Activated naive CD4-positive, alpha-beta T cell treated with anti-CD3 and anti-CD28 coated beads, Interleukin-2, amount 50 U/mL, for 72 hours (primary cell): ENCODE measurements at regions not wholly inside any gene's neighbourhood (a gene's known extent, or its start where the extent isn't known, plus 50 kb on each side); places are given as distances from the start of the nearest gene placed in this dataset.
A peak's percentile ranks its signal among the peaks of the same experiment; 100 is the strongest.
"Not testable (repeated sequence)": the region's sequence is repeated elsewhere in the genome, so short reads cannot be mapped to it uniquely, and the experiment has no call there.

Experiments
- ATAC-seq, 2 donors: fragments of 150-1000 bp; cut with Tn5 transposase; 2 replicates each; pipeline ENCODE4 v1.10.0; 2021; ENCODE audit warnings: mild to moderate bottlenecking in 2 of 2, moderate library complexity in 2 of 2
- DNase-seq, 2 donors: peaks; one replicate each; pipeline ENCODE4 v3.0.0; 2021 to 2022; ENCODE audit warnings: low spot score in 2 of 2
- H3K27ac Mint-ChIP-seq, 2 donors: one replicate each; pipeline ENCODE4 v1.8.0; 2022; ENCODE audit warnings: mild to moderate bottlenecking in 2 of 2, mixed read lengths in 2 of 2
- H3K36me3 Mint-ChIP-seq, 2 donors: one replicate each; pipeline ENCODE4 v1.8.0; 2022; ENCODE audit warnings: mixed read lengths in 2 of 2
- H3K9me3 Mint-ChIP-seq, 2 donors: one replicate each; pipeline ENCODE4 v1.8.0; 2022; ENCODE audit warnings: mixed read lengths in 2 of 2

- DNase-seq, result no peak
- peaks cover 0 to 13% of the 10 kb centered on the region in 2 donors for H3K36me3 Mint-ChIP-seq
- H3K9me3 Mint-ChIP-seq, result peaks cover 0 to 15% of the 10 kb centered on the region in 2 donors
- no peak for ATAC-seq
- no peak overlapping the region for H3K27ac Mint-ChIP-seq
Observed at GRCh38 chr15:69863446-69863845, 234.3 kb downstream of the TLE3 start.

GRCh38 chr15:69865369-69865768, 232.3 kb downstream of the TLE3 start:
- no peak overlapping the region for H3K27ac Mint-ChIP-seq
- peaks cover 0 to 16% of the 10 kb centered on the region in 2 donors for H3K9me3 Mint-ChIP-seq
- H3K36me3 Mint-ChIP-seq, result peaks cover 0 to 13% of the 10 kb centered on the region in 2 donors
- no peak for DNase-seq
- ATAC-seq, result no peak

GRCh38 chr15:69868756-69869155, 229.0 kb downstream of the TLE3 start:
- H3K36me3 Mint-ChIP-seq, result peaks cover 2 to 15% of the 10 kb centered on the region in 2 donors
- no peak for ATAC-seq
- no peak overlapping the region for H3K27ac Mint-ChIP-seq
- DNase-seq, result no peak
- peaks cover 2 to 17% of the 10 kb centered on the region in 2 donors for H3K9me3 Mint-ChIP-seq

DNA sequence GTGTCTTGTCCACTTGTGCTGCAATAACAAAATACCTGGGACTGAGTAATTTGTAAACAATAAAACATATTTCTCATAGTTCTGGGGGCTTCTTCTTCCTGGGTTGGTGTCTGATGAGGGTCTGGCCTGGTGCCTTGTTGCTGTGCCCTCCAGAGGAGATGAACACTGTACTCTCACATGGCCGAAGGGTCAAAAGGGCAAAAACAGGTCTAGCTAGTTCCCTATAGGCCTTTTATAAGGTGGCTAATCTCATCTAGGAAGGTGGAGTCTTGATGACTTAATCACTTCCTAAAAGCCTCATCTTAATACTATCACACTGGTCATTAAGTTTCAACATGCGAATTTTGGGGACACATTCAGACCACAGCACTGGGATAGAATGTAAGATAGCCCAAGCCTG, 228.4 kb downstream of the TLE3 start:
- no peak for ATAC-seq
- Mint-ChIP-seq H3K27ac (no peak overlapping the region), H3K36me3 (peaks cover 7 to 18% of the 10 kb centered on the region in 2 donors), H3K9me3 (peaks cover 7 to 23% of the 10 kb centered on the region in 2 donors)
- no peak for DNase-seq

DNA sequence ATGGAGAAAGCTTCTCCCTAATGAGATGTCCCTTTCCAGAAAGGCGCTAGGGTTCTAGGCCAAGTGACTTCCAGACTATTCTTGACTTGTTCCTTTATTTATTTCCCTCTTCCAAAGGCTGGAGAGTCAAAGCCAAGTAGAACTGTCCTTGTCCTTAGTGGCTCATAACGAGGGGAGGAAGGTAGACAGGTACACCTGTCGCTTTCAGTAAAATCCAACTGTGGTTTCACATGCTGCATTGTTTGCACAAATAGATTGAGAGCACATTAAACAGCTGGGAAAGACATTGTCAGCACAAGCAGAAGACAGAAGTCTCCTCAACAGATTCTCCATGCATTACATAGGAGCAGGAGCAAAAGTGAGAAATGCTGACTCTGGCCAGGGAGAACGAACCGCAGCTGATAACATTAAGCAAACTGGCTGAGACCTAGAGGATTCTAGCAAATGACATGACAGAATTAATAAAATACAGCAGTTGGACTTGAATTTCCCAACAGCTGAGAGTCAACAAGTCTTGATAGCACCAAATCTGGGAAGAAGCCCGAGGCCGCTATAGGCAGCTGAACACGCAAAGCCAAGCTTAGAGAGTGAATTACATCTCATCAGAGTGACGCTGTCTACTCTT, 227.7 kb downstream of the TLE3 start:
- no peak for ATAC-seq
- peaks cover 8 to 25% of the 10 kb centered on the region in 2 donors for H3K9me3 Mint-ChIP-seq
- H3K36me3 Mint-ChIP-seq, result peaks cover 10 to 18% of the 10 kb centered on the region in 2 donors
- no peak for DNase-seq
- no peak overlapping the region for H3K27ac Mint-ChIP-seq

- Mint-ChIP-seq H3K9me3 (peaks cover 8 to 25% of the 10 kb centered on the region in 2 donors), H3K36me3 (peaks cover 10 to 18% of the 10 kb centered on the region in 2 donors), H3K27ac (no peak overlapping the region)
- no peak for ATAC-seq
- no peak for DNase-seq
Observed at GRCh38 chr15:69871511-69872134, 226.1 kb downstream of the TLE3 start.

DNA sequence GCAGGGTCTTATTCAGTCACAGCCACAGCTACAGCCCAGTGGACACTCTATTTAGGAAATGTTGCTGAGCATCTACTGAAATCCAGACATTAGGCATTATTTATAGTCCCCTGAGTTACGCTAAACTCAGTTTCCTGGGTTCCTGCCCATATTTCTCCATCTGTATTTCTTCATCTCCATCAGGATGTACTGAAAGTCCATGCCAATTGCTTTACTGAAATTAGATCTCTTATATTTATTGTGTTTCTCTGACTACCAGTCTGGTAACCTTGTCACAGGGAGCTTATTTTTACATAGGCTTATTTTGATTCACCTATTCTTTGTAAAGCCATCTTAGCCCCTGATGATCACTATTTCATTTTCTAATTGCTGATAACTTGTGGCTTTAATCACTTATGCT, 223.9 kb downstream of the TLE3 start:
- no peak overlapping the region for H3K27ac Mint-ChIP-seq
- H3K9me3 Mint-ChIP-seq, result peaks cover 8 to 9% of the 10 kb centered on the region in 2 donors
- DNase-seq, result no peak
- H3K36me3 Mint-ChIP-seq, result peaks cover 10% of the 10 kb centered on the region in 2 donors
- no peak for ATAC-seq

DNA sequence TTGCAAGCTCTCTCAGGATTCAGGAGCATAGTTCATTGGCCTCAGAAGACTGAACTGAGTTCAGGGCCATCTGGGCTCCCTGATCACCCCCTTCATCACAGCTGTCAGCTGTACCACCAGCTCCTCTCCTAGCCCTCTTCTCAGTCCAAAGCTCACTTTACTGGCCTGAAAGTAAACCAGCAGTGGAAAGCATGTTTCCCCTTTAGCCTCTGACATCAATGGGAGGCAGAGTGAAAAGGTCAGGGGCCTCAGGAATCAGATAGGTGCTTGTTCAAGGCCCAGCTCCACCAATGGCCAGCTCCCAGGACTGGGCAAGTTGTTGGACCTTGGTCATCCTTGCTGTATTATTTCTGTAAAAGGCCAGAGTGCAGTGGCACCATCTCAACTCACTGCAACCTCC, 223.4 kb downstream of the TLE3 start:
- Mint-ChIP-seq H3K9me3 (peaks cover 8 to 9% of the 10 kb centered on the region in 2 donors), H3K27ac (no peak overlapping the region), H3K36me3 (peaks cover 10% of the 10 kb centered on the region in 2 donors)
- ATAC-seq (no peak), DNase-seq (no peak)

DNA sequence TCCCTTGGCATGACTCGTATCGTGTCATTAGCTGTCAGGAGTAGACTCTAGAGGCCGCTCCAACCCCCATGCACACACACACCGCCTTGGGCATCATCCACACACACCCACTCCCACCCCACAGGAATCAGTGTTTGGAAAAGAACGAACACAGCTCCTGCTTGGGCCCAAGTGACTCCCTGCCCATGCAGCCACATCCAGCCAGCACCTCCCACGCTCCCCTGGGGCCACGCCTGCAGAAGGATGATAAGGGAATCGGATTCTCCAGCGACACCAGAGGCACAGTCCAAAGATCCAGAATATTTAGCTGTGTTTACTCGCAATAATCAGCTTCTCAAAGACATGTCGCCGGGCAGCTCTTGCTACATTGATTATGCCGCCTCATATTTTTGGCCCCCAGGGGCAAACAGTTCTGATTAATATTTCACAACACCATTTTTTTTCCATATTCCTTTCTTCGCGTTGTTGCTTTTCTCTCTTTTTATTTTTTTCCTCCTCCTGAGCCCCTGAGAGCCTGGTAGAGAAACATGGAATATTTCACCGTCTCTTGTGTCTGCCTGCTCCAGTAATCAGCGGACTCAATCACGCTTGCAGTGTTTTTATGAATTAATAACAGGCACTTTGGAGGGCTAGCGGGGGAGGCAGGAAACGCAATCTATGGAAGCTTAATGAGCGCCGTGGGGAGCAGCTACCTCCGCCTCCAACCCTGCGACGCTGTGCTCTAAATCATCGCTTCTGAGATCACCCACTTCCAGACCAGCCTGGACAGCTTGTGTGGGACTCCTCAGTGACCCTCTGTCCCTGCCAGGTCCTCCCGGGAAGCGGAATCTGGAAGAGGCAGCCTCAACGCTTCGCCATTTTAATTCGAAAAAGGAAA, 221.4 kb downstream of the TLE3 start:
- peaks cover 8 to 9% of the 10 kb centered on the region in 2 donors for H3K9me3 Mint-ChIP-seq
- peaks cover 10% of the 10 kb centered on the region in 2 donors for H3K36me3 Mint-ChIP-seq
- DNase-seq, result no peak

GRCh38 chr15:69879963-69880362, 217.8 kb downstream of the TLE3 start:
- H3K36me3 Mint-ChIP-seq, H3K9me3 Mint-ChIP-seq, H3K27ac Mint-ChIP-seq, DNase-seq, ATAC-seq: not testable (repeated sequence)

More for the DNA sequence above, 221.4 kb downstream of the TLE3 start:
- H3K27ac Mint-ChIP-seq, result no peak overlapping the region
- no peak for ATAC-seq

GRCh38 chr15:69880571-69881301, 217.0 kb downstream of the TLE3 start:
- no peak for DNase-seq
- no peak for ATAC-seq
- H3K36me3 Mint-ChIP-seq, result peaks cover 0 to 6% of the 10 kb centered on the region in 2 donors
- no peak overlapping the region for H3K27ac Mint-ChIP-seq
- H3K9me3 Mint-ChIP-seq, result peaks cover 4 to 5% of the 10 kb centered on the region in 2 donors

DNA sequence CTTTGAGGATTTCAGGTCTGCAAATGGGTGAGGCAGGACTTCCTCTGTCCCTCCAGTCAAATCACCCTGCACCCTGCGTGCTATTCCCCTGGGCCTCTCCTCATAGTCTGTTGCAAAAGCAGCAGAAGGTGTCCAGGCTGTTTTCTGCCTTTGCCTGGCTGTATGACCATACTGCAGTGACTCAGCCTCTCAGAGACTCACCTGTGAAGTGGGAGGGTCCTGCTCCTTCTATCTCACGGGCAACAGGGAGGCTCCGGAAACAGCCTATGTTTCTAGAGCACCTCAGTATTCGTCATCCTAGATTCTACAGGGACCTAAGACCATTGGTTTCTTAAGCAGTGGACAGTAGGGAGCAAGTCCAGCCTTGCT, 216.4 kb downstream of the TLE3 start:
- Mint-ChIP-seq H3K36me3 (peaks cover 0 to 6% of the 10 kb centered on the region in 2 donors), H3K9me3 (peaks cover 4 to 5% of the 10 kb centered on the region in 2 donors), H3K27ac (no peak overlapping the region)
- DNase-seq (no peak), ATAC-seq (no peak)

GRCh38 chr15:69881766-69882165, 216.0 kb downstream of the TLE3 start:
- Mint-ChIP-seq H3K36me3 (peaks cover 0 to 6% of the 10 kb centered on the region in 2 donors), H3K27ac (no peak overlapping the region), H3K9me3 (peaks cover 4 to 5% of the 10 kb centered on the region in 2 donors)
- no peak for ATAC-seq
- no peak for DNase-seq

- DNase-seq, result no peak
- Mint-ChIP-seq H3K36me3 (peaks cover 0 to 6% of the 10 kb centered on the region in 2 donors), H3K27ac (peak overlapping the region in 1 of 2 donors; percentile 19), H3K9me3 (peaks cover 4 to 5% of the 10 kb centered on the region in 2 donors)
- no peak for ATAC-seq
Observed at GRCh38 chr15:69883306-69883705, 214.4 kb downstream of the TLE3 start.

DNA sequence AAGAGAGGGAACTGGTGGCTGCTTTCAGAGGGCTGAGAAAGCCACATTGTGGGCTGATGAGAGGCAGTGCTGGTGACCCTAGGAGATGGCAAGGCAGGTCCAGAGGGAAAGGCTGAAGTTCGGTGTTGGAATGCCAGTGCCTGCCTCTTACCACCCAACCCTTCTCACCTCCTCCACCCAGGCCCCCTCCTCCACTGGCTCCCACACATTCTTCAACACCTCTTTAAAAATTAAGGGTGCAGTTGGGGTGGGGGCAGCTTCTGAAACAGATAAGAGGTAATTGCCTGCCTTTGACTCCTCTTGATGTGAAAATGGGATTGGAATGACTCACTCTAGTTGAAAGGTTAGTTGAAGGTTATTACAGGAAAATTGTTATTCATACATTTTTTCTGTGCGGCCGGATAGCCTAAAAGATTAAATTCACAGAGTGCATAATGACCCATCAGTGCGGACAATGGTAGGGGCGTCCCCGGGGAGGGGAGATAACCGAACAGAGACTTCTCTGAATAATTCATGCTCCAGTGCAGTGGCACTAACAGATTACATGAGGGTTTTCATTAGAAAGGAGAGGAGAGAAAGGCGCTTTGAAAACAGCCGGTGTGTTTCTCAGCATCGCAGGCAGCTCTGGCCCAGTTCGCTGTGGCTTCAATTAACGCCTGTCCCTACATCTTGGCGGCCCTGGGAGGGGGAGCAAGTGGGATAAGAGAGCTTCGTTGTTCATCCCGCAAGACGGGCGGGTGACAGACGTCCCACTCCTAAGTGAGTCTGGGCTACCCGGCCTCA, 212.4 kb downstream of the TLE3 start:
- H3K36me3 Mint-ChIP-seq, result peaks cover 0 to 6% of the 10 kb centered on the region in 2 donors
- ATAC-seq (peak in 1 of 2 donors; percentile 46), DNase-seq (no peak)
- H3K9me3 Mint-ChIP-seq, result peaks cover 4 to 5% of the 10 kb centered on the region in 2 donors
- H3K27ac Mint-ChIP-seq, result peak overlapping the region in 1 of 2 donors; percentile 5

- peaks cover 0 to 6% of the 10 kb centered on the region in 2 donors for H3K36me3 Mint-ChIP-seq
- no peak overlapping the region for H3K27ac Mint-ChIP-seq
- DNase-seq, result no peak
- H3K9me3 Mint-ChIP-seq, result peaks cover 4 to 5% of the 10 kb centered on the region in 2 donors
- ATAC-seq, result no peak
Observed at GRCh38 chr15:69887009-69887408, 210.7 kb downstream of the TLE3 start.
